GM19023 (cell line): ENCODE measurements at regions not wholly inside any gene's neighbourhood (a gene's known extent, or its start where the extent isn't known, plus 50 kb on each side); places are given as distances from the start of the nearest gene placed in this dataset.
"Not testable (repeated sequence)": the region's sequence is repeated elsewhere in the genome, so short reads cannot be mapped to it uniquely, and the experiment has no call there.

Experiments
- ATAC-seq: cut with Tn5 transposase; IDR thresholded peaks from one replicate; pipeline ENCODE4 v1.9.1; 2021; ENCODE audit warnings: mild to moderate bottlenecking, moderate library complexity; ENCODE audit not compliant: unreplicated experiment

- no peak for ATAC-seq
These were observed 193.6 kb downstream of the FAM43A start for GRCh38 chr3:194879126-194879877.

GRCh38 chr3:194879991-194880939 lies 194.6 kb downstream of the FAM43A start:
- ATAC-seq, result no peak

GRCh38 chr3:194880940-194881925 lies 195.6 kb downstream of the FAM43A start:
- ATAC-seq, result no peak

DNA sequence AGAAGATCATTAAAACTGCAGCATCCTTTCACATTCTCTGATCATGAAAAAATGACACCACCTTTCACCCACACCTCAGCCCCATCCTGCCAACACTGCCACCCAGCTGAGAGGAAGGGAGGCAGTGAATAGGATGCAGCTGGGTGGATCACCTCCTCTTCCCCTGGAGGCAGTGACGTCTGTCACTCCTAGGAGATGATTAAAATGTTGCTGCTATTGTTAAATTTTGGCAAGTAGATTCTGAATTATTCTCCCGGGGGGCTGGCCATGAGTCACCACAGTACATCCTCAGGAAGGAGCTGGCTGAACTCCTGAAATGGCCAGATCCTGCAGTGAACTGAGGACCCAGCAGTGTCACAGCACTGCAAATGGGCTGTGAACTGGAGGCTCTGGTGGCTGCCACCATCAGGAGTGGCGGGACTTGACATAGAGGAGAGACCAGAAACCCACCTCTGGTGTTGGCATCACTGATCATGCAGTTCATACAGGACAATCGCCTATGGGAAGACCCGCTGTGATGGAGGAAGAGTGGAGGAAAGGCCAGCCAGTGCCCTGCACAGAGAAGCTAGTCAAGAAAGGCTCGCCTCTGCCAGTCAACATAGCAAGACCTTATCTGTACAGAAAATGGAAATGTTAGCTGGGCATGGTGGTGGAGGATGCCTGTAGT lies 199.1 kb downstream of the FAM43A start:
- ATAC-seq, result no peak

DNA sequence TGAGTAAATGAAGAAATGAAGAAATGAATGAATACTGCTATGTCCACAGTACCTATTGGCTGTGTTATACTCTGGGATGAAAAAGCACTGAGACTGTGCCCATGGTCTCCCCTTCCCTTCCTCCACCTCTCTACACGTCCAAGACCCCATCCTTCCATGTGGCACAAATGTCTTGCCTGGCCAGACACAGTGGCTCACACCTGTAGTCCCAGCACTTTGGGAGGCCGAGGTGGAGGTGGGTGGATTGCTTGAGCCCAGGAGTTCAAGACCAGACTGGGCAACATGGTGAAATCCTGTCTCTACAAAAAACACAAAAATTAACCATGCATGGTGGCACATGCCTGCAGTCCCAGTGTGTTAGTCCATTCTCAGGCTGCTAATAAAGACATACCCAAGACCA lies 200.1 kb downstream of the FAM43A start:
- ATAC-seq, result no peak

DNA sequence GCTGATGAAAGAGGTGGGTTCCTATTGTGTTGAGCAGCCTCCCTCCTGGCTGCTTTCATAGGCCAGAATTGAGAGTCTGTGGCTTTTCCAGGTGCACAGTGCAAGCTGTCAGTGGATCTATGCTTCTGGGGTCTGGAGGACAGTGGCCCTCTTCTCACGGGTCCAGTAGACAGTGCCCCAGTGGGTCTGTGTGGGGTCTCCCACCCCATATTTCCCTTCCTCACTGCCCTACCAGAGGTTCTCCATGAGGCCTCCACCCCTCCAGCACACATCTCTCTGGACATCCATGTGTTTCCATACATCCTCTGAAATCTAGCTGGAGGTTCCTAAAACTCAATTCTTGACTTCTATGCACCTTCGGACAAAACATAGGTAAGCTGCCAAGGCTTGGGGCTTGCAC lies 201.2 kb downstream of the FAM43A start:
- ATAC-seq, result no peak

DNA sequence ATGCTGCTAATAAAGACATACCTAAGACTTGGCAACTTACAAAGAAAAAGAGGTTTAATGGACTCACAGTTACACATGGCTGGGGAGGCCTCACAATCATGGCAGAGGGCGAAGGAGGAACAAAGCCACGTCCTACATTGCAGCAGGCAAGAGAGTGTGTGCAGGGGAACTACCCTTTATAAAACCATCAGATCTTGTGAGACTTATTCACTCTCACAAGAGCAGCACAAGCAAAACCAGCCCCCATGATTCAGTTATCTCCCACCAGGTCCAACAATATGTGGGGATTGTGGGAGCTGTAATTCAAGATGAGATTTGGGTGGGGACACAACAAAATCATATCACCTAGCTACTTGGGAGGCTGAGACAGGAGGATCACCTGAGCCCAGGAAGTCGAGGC lies 202.4 kb downstream of the FAM43A start:
- ATAC-seq, result not testable (repeated sequence)

- no peak for ATAC-seq
These were observed 203.2 kb downstream of the FAM43A start for GRCh38 chr3:194888916-194889315.

DNA sequence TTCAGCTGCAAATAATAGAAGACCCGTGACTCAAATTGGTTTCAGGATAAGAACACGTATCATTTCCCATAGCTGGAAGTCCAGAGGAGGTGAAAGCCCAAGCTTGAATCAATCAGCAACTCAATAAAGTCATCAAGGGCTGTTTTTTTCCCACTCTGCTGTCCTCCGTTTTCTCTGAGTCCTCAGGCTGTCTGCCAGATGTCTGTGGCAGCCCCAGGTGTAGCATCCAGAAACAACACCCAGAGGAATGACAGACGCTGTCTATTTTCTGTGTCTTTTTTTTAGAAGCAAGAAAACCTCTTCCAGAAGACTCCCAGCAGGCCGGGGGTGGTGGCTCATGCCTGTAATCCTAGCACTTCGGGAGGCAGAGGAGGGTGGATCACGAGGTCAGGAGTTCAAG lies 204.4 kb downstream of the FAM43A start:
- no peak for ATAC-seq

DNA sequence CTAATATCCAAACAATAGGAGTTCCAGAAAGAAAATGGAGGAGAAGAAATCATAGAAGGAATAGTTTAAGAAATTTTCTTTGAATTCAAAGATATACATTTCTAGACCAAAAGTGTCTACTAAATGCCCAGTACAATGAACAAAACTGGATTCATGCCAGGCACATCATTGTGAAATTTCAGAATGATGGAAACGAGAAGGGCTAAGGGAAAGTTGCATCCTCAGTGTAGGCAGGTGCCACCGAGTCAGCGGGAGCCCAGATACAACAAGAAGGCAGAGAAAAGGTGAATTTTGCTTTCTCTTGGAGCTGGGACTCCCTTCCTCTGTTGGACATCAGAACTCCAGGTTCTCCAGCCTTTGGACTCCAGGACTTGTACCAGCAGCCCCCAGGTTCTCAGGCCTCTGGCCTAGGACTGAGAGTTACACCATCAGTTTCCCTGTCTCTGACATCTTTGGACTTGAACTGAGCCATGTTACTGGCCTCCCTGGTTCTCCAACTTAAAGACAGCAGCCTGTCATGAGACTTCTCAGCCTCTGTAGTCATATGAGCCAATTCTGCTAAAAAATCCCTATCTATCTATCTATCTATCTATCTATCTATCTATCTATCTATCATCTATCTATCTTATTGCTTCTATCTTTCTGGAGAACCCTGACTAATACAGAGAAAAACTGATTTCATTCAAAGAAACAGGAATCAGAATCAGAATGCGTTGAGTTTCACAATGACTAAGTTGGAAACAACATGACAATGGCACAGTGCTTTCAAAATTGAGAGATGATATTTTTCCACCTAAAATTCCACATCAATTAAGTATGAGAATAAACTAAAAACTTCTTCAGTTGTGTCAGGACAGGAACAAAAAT lies 207.7 kb downstream of the FAM43A start:
- no peak for ATAC-seq

- ATAC-seq, result no peak
These were observed 208.9 kb downstream of the FAM43A start for GRCh38 chr3:194894538-194894937.

GRCh38 chr3:194900854-194901522 lies 215.3 kb downstream of the FAM43A start:
- ATAC-seq, result no peak

- not testable (repeated sequence) for ATAC-seq
These were observed 217.8 kb downstream of the FAM43A start for GRCh38 chr3:194903447-194903846.

DNA sequence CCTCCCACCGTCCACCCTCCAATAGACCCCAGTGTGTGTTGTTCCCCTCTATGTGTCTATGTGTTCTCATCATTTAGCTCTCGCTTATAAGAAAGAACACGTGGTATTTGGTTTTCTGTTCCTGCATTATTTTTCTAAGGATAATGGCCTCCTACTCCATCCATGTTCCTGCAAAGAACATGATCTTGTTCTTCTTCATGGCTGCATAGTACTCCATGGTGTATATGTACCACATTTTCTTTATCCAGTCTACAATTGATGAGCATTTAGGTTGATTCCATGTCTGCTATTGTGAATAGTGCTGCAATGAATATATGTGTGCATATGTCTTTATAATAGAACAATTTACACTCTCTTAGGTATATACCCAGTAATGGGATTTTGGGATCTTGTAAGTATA lies 219.3 kb downstream of the FAM43A start:
- not testable (repeated sequence) for ATAC-seq

- ATAC-seq, result no peak
These were observed 220.0 kb downstream of the FAM43A start for GRCh38 chr3:194905696-194906095.

- no peak for ATAC-seq
These were observed 220.5 kb downstream of the FAM43A start for GRCh38 chr3:194906229-194906629.

GRCh38 chr3:194906970-194907629 lies 221.4 kb downstream of the FAM43A start:
- ATAC-seq, result no peak

DNA sequence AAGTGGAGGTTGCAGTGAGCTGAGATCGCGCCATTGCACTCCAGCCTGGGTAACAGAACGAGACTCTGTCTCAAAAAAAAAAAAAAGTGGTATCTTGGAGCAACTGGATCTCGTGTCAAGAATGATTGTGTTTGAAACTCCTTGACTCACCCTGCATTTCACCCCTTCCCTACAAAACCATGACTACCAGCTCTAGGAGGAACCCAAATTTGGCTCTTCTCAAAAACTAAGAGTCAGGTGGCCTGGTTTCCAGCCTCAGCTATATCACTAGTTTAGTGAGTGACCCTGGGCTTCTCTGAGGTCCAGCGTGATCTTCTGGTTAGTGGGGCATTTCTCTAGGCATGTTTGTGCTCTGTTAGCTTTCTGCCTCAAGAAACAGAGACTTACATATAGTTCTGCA lies 222.1 kb downstream of the FAM43A start:
- ATAC-seq, result no peak
